GM19025 (cell line): ENCODE measurements at regions not wholly inside any gene's neighbourhood (a gene's known extent, or its start where the extent isn't known, plus 50 kb on each side); places are given as distances from the start of the nearest gene placed in this dataset.

Source experiments
- ATAC-seq: cut with Tn5 transposase; IDR thresholded peaks from one replicate; pipeline ENCODE4 v1.9.1; 2021; ENCODE audit warnings: mild to moderate bottlenecking, low read depth, moderate library complexity; ENCODE audit not compliant: unreplicated experiment

GRCh38 chr2:181766129-181766528, 85.8 kb upstream of the NEUROD1 start:
- ATAC-seq = no peak

GRCh38 chr2:181770150-181770549, 89.8 kb upstream of the NEUROD1 start:
- no peak for ATAC-seq

GRCh38 chr2:181771356-181771755, 91.0 kb upstream of the NEUROD1 start:
- no peak for ATAC-seq

GRCh38 chr2:181772334-181772733, 92.0 kb upstream of the NEUROD1 start:
- ATAC-seq = no peak

- no peak for ATAC-seq
Measured at GRCh38 chr2:181772777-181773176, 92.5 kb upstream of the NEUROD1 start.

- ATAC-seq = no peak
Measured at GRCh38 chr2:181774685-181775084, 94.4 kb upstream of the NEUROD1 start.

GRCh38 chr2:181776336-181776735, 96.0 kb upstream of the NEUROD1 start:
- ATAC-seq = no peak

- no peak for ATAC-seq
Measured at GRCh38 chr2:181777734-181778133, 97.4 kb upstream of the NEUROD1 start.

GRCh38 chr2:181778621-181779201, 98.4 kb upstream of the NEUROD1 start:
- ATAC-seq = no peak

GRCh38 chr2:181779288-181780021, 99.1 kb upstream of the NEUROD1 start:
- no peak for ATAC-seq

- ATAC-seq = peak; percentile 59
Measured at GRCh38 chr2:181780047-181780651, 99.8 kb upstream of the NEUROD1 start.

GRCh38 chr2:181780657-181781056, 100.3 kb upstream of the NEUROD1 start:
- ATAC-seq = peak; percentile 6

- peak; percentile 35 for ATAC-seq
Measured at GRCh38 chr2:181781078-181781786, 100.9 kb upstream of the NEUROD1 start.

GRCh38 chr2:181782660-181783059, 102.3 kb upstream of the NEUROD1 start:
- no peak for ATAC-seq

- no peak for ATAC-seq
Measured at GRCh38 chr2:181784556-181784955, 104.2 kb upstream of the NEUROD1 start.

GRCh38 chr2:181785691-181786344, 105.5 kb upstream of the NEUROD1 start:
- no peak for ATAC-seq

GRCh38 chr2:181786371-181787228, 104.9 kb upstream of the ITPRID2 start:
- no peak for ATAC-seq

GRCh38 chr2:181787310-181788048, 104.1 kb upstream of the ITPRID2 start:
- ATAC-seq = no peak

GRCh38 chr2:181788897-181789555, 102.5 kb upstream of the ITPRID2 start:
- ATAC-seq = no peak
